HG03520 (cell line): ENCODE measurements at regions not wholly inside any gene's neighbourhood (a gene's known extent, or its start where the extent isn't known, plus 50 kb on each side); places are given as distances from the start of the nearest gene placed in this dataset.

Experiments
- ATAC-seq: cut with Tn5 transposase; IDR thresholded peaks from one replicate; pipeline ENCODE4 v1.9.1; 2021; ENCODE audit warnings: mild to moderate bottlenecking, moderate library complexity; ENCODE audit not compliant: unreplicated experiment

- no peak for ATAC-seq
Observed at GRCh38 chr18:42683094-42683493, 432.4 kb downstream of the RIT2 start.

GRCh38 chr18:42689310-42689709, 426.2 kb downstream of the RIT2 start:
- no peak for ATAC-seq
